Nephron (organoid): ENCODE measurements at regions not wholly inside any gene's neighbourhood (a gene's known extent, or its start where the extent isn't known, plus 50 kb on each side); places are given as distances from the start of the nearest gene placed in this dataset.
A peak's percentile ranks its signal among the peaks of the same experiment; 100 is the strongest.

Experiments used
- H3K27ac Mint-ChIP-seq, 3 experiments: 2 replicates each; pipeline ENCODE4 v1.8.0; 2020; ENCODE audit warnings: mixed read lengths in 3 of 3, mild to moderate bottlenecking in 2 of 3, moderate library complexity in 1 of 3
- H3K27me3 Mint-ChIP-seq: 2 replicates; pipeline ENCODE4 v1.8.0; 2021; ENCODE audit warnings: low read depth, mild to moderate bottlenecking, moderate library complexity, mixed read lengths
- H3K36me3 Mint-ChIP-seq: 2 replicates; pipeline ENCODE4 v1.8.0; 2020; ENCODE audit warnings: low read depth, mixed read lengths
- H3K4me1 Mint-ChIP-seq: 2 replicates; pipeline ENCODE4 v1.8.0; 2020; ENCODE audit warnings: mixed read lengths
- H3K4me3 Mint-ChIP-seq, 3 experiments: 2 replicates each; pipeline ENCODE4 v1.8.0; 2020; ENCODE audit warnings: mild to moderate bottlenecking in 3 of 3, mixed read lengths in 3 of 3, moderate library complexity in 2 of 3
- H3K9me3 Mint-ChIP-seq: 2 replicates; pipeline ENCODE4 v1.8.0; 2020; ENCODE audit warnings: mixed read lengths
- TF ChIP-seq, protein P1 (sequence below), 3 experiments: fragments of 200-600 bp; sonication (generic); IDR thresholded peaks; one replicate each; pipeline ENCODE4 v1.5.0; 2021; ENCODE audit warnings: antibody characterized with exemption in 3 of 3; ENCODE audit not compliant: unreplicated experiment in 3 of 3

DNA sequence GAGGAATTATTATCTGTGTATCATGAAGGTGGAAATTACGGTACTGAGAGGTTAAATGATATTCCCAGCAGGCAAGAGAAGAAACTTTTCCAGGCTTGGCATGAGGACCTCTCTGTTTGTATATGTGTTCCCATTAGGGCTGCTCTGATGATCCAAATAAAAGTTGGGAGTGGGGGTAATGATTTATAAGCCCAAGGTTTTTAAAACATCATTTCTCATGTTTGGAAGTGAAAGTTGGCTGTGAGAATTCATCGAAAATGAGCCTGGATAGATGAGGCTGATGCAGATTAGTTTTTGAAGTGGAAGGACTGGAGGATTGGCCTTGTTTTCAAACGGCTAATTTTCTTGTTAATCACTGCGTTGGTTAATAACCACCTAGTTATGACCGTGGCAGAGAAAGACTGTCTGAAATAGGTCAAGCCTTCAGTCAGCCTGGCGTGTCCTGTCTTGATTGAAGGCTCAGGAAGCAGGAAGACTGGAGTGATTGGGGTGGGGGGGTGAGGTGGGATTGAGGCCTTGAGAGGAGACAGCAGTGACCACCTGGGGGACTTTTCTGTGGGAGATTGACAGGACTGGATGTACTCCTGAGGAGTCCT, 391.0 kb upstream of the WWC1 start:
- TF ChIP-seq, protein P1, sequence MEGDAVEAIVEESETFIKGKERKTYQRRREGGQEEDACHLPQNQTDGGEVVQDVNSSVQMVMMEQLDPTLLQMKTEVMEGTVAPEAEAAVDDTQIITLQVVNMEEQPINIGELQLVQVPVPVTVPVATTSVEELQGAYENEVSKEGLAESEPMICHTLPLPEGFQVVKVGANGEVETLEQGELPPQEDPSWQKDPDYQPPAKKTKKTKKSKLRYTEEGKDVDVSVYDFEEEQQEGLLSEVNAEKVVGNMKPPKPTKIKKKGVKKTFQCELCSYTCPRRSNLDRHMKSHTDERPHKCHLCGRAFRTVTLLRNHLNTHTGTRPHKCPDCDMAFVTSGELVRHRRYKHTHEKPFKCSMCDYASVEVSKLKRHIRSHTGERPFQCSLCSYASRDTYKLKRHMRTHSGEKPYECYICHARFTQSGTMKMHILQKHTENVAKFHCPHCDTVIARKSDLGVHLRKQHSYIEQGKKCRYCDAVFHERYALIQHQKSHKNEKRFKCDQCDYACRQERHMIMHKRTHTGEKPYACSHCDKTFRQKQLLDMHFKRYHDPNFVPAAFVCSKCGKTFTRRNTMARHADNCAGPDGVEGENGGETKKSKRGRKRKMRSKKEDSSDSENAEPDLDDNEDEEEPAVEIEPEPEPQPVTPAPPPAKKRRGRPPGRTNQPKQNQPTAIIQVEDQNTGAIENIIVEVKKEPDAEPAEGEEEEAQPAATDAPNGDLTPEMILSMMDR (IDR thresholded peaks at IDR 0.05; ENCODE audit: unreplicated experiment in 3 of 3) = no peak
- Mint-ChIP-seq H3K4me3 (no peak overlapping the region), H3K4me1 (peaks cover 6% of the 10 kb centered on the region), H3K27ac (peak overlapping the region in 1 of 3 experiments; percentile 5), H3K36me3 (no peaks in the 10 kb centered on the region), H3K9me3 (no peaks in the 10 kb centered on the region), H3K27me3 (peaks cover 8% of the 10 kb centered on the region)

GRCh38 chr5:167902298-167902697, 389.1 kb upstream of the WWC1 start:
- H3K9me3 Mint-ChIP-seq = no peaks in the 10 kb centered on the region
- peaks cover 6% of the 10 kb centered on the region for H3K4me1 Mint-ChIP-seq
- H3K36me3 Mint-ChIP-seq = no peaks in the 10 kb centered on the region
- no peak overlapping the region for H3K27ac Mint-ChIP-seq
- H3K27me3 Mint-ChIP-seq = peaks cover 4% of the 10 kb centered on the region
- TF ChIP-seq, protein P1 (IDR thresholded peaks at IDR 0.05; ENCODE audit: unreplicated experiment in 3 of 3) = no peak
- no peak overlapping the region for H3K4me3 Mint-ChIP-seq

DNA sequence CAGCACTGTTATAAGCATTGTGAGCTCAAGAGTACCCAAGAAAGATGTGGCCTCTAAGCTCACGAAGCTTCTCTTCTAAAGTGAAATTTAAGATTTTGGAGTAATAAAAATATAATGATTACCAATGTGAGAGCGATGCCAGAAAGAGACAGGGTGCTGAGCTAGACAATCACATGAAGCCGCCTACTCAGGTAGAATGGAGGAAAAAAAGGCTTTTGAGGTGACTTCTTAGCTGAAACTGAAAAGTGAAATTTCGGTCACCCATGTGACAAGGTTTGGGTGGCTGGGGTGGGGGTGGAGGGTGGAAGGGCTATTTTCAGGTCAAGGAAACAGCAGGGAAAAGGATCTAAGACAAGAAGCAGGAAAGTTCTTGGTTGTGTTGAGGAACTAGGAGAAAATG, 388.2 kb upstream of the WWC1 start:
- Mint-ChIP-seq H3K36me3 (no peaks in the 10 kb centered on the region), H3K4me3 (no peak overlapping the region), H3K27me3 (peaks cover 4% of the 10 kb centered on the region), H3K4me1 (peaks cover 6% of the 10 kb centered on the region), H3K27ac (no peak overlapping the region), H3K9me3 (no peaks in the 10 kb centered on the region)
- TF ChIP-seq, protein P1 (IDR thresholded peaks at IDR 0.05; ENCODE audit: unreplicated experiment in 3 of 3) = no peak

DNA sequence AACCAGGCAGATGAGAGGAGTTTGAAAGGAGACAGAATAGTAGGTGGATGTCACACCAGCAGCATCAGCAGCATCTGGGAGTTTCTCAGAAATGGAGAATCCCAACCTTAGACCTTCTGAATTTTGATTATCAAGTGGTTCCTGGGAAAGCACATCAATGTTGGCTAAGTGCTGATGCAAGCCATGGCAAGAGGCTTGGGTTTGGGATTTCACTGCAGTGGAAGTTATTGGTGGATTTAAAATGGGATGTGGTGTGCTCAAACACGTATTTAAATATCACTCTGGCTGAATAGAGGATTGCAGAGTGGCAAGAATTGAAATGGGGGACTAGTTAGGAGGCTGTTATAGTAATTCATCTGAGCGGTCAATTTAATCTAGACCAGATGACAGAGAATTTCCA, 387.8 kb upstream of the WWC1 start:
- H3K27ac Mint-ChIP-seq = no peak overlapping the region
- no peaks in the 10 kb centered on the region for H3K9me3 Mint-ChIP-seq
- peaks cover 6% of the 10 kb centered on the region for H3K4me1 Mint-ChIP-seq
- H3K36me3 Mint-ChIP-seq = no peaks in the 10 kb centered on the region
- TF ChIP-seq, protein P1 (IDR thresholded peaks at IDR 0.05; ENCODE audit: unreplicated experiment in 3 of 3) = no peak
- H3K27me3 Mint-ChIP-seq = peaks cover under 1% of the 10 kb centered on the region
- no peak overlapping the region for H3K4me3 Mint-ChIP-seq

DNA sequence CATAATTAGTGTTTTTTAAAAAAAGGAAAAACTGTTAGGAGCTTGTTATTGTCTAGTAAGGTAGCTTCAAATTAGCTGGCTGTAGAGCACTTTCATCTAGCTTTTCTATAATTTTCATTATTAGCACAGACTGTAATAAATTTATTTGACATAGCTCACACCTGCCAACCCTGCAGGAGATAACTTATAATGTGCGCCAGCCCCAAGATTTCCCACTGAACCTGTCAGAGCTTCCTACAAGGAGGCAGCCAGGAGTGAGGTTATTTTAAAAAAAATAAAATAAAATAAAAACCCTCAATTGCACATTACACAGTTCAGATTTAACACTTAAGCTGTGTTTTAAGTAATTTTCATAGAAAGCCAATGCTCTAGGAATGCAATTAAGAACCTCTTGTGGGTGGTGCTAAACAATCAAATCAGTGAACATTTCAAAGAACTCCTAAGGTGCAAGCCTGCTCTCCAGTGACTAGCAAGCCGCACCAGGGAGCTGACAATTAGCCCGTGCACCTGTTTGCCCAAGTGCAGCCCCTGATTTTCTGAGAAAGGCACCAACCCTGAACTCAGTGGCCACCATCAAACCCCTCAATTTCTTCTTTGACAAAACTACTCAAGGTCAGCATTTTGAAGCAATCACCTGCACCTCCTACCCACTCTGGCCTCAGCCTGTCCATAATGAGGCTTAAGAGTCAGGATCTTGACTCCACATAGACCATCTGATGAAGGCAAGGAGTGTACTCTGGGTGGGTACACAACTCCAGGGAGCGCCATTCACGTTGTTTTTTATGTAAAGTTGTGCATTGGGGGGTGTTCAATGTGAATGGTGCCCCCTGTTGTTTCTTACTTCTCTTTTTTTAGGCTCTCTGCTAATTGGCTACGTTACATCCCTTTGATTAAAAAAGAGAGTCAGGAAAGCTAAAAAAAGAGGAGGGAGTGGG, 385.3 kb upstream of the WWC1 start:
- no peaks in the 10 kb centered on the region for H3K9me3 Mint-ChIP-seq
- H3K27me3 Mint-ChIP-seq = no peaks in the 10 kb centered on the region
- no peaks in the 10 kb centered on the region for H3K4me1 Mint-ChIP-seq
- TF ChIP-seq, protein P1 (IDR thresholded peaks at IDR 0.05; ENCODE audit: unreplicated experiment in 3 of 3) = no peak
- H3K36me3 Mint-ChIP-seq = no peaks in the 10 kb centered on the region
- H3K27ac Mint-ChIP-seq = no peak overlapping the region
- H3K4me3 Mint-ChIP-seq = no peak overlapping the region
